H54 (cell line): ENCODE measurements at regions not wholly inside any gene's neighbourhood (a gene's known extent, or its start where the extent isn't known, plus 50 kb on each side); places are given as distances from the start of the nearest gene placed in this dataset.

Source experiments
- DNase-seq: peaks from one replicate; pipeline ENCODE4 v3.0.0; 2011; ENCODE audit warnings: low spot score, mixed read lengths; ENCODE audit not compliant: insufficient read length
- FAIRE-seq: peaks from 3 replicates; lab custom pipeline; 2011; peaks lifted over from hg19 to GRCh38; lab: Jason Lieb, UNC
- POLR2A ChIP-seq: IDR thresholded peaks from 2 replicates; pipeline ENCODE4 v1.6.1; 2011; ENCODE audit warnings: low read depth, mild to moderate bottlenecking, low read length

DNA sequence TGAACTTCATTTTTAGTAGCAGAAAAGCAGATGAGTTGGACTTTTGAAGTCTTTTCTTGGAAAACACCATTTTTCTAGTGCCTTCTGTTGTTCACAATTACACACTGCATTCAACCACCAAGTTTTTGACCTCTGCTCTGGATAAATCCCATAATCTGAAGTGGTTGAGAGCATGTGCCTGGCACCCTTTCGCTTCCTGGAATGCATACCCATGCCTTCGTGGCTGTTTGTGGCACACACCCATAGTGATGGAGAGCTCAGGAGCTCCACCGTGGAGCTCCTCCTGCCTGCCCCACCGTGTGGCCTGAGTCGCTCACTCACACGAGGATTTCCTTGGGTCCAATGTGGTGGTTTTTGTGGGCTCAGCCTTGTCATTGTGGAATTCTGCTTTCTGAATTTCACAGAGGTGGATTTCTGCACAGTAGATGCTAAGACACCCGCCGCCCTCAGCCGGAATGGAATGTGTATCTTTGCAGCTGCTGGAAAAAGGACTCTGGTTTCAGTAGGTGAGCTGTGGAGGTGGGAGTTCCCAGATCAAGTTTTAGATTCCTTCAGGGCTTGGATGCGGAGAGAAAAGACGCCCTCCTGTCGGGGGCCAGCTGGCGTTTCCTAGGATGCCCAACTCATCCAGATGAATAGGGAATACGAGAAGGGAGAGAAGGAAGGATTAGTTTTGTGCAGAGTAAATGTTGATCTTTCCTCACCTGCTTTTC, 500.4 kb downstream of the IRX1 start:
- no peak for FAIRE-seq
- no peak for DNase-seq
- no peak for TF ChIP-seq POLR2A

GRCh38 chr5:4097199-4097598, 501.6 kb downstream of the IRX1 start:
- no peak for TF ChIP-seq POLR2A

GRCh38 chr5:4098226-4098625, 502.6 kb downstream of the IRX1 start:
- no peak for FAIRE-seq
- no peak for DNase-seq
- TF ChIP-seq POLR2A = no peak

More at GRCh38 chr5:4097199-4097598, 501.6 kb downstream of the IRX1 start:
- DNase-seq (no peak), FAIRE-seq (no peak)

DNA sequence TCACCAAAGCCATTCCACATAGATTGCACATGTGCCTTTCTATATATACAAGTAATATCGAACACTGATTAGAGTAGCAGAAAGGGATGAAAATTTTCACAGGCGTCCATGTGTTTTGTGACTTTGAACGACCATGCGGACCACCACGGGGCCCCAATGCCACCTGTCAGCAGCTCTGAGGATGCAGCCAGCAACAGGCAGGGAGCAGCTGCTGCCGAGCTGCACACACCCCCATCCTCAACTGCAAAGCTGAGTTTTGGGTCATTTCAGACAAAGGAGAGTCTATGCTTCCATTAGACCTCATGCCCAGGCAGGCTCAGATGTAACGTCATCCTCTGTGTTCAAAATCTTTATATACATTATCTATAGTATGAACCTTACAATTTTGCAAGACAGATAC, 503.8 kb downstream of the IRX1 start:
- DNase-seq (no peak), FAIRE-seq (no peak)
- TF ChIP-seq POLR2A = no peak

- FAIRE-seq (no peak), DNase-seq (no peak)
- TF ChIP-seq POLR2A = no peak
Measured at GRCh38 chr5:4100739-4101138, 505.1 kb downstream of the IRX1 start.

DNA sequence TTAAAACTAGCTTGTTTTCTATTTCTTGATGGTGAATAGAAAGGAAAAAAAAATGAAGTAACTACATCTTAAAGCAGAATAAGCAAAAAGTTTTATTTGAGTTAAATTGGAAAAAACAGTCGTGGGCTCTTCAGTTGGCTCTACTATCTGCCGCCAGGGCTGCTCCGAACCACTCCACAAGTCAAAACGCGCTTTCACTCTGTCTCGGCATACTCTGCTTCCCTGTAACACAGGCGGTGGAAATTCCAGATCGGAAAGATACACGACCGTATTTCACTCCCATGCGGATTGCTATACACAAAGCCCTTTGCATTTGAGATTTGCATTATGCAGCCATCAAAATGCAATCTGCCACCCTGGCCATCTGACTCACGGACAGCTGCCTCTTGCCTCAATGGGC, 505.6 kb downstream of the IRX1 start:
- no peak for TF ChIP-seq POLR2A
- no peak for DNase-seq
- no peak for FAIRE-seq

DNA sequence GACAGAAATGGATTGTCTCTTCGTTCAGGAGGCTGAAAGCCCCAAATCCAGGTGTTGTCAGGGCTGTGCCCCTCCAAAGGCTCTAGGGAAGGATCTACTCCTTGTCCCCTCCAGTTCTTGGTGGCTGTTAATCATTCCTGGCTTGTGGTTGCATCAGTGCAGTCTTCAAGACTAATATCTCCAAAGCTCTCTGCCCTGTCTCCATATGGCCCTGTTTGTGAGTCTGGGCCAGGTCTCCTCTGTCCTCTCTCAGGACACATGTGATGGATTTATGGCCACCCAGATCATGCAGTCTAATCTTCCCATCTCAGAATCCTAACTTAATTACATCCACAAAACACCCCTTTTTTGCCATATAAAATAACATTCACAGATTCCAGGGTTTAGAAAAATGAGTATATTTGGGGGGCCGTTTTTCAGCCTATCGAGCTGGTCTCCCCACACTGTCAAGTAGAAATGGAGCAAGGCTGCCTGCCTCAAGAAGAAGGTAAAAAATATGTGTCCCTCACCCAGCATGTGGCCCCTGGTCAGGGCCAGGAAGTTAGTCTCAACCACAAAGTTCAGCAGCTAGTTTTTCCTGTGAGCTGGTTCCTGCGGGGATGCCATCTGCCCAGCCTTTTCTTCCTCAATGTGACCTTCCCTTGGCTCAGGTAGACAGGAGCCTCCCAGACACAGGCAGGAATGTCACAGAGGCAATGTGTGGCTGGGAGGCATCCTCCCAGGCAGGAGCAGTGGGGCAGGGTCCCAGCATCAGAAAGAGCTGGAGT, 509.4 kb downstream of the IRX1 start:
- no peak for TF ChIP-seq POLR2A
- no peak for FAIRE-seq
- DNase-seq = no peak

DNA sequence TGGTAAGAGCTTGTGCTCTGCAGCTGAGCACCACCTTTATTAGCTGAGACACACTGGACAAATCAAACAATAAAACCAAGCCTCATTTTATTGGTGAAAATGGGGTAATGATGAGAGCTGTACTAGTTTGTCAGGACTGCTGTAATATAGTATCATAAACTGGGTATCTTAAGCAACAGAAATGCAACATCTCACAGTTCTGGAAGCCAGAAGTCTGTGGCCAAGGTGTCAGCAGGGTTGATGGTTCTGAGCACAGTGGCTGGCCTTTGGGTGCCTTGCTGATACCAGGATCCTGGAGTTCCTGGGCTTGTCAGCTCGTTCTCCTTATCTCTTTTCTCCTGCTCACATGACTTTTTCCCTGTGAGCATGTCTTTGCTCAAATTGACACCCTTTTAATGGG, 513.1 kb downstream of the IRX1 start:
- FAIRE-seq = no peak
- no peak for DNase-seq
- TF ChIP-seq POLR2A = no peak

GRCh38 chr5:4113426-4113825, 517.8 kb downstream of the IRX1 start:
- DNase-seq (no peak), FAIRE-seq (no peak)
- TF ChIP-seq POLR2A = no peak

- FAIRE-seq = no peak
- TF ChIP-seq POLR2A = no peak
- DNase-seq = no peak
Measured at GRCh38 chr5:4113905-4114304, 518.3 kb downstream of the IRX1 start.

GRCh38 chr5:4114452-4114851, 518.8 kb downstream of the IRX1 start:
- no peak for TF ChIP-seq POLR2A
- DNase-seq = no peak
- no peak for FAIRE-seq

DNA sequence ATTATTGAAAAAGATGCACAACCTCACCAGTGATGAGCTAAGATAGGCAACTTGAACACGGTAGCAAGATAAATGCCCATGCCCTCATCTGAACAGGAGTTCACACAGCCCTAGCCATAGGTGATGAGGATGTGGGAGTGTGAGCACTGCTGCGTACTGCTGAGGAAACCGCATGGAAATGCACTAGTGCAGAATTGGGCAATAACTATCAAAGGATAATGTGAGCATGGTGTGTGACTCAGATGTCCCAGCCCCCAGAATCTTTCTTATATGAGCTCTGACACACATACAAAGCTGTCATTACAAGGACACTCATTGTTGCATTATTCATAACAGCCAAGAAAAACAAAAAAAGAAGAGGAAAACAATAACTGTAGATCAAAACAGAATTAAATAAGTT, 521.2 kb downstream of the IRX1 start:
- TF ChIP-seq POLR2A = no peak
- no peak for FAIRE-seq

GRCh38 chr5:4124221-4124970, 528.8 kb downstream of the IRX1 start:
- DNase-seq = no peak
- no peak for TF ChIP-seq POLR2A
- no peak for FAIRE-seq

More for the DNA sequence above, 521.2 kb downstream of the IRX1 start:
- DNase-seq = no peak

DNA sequence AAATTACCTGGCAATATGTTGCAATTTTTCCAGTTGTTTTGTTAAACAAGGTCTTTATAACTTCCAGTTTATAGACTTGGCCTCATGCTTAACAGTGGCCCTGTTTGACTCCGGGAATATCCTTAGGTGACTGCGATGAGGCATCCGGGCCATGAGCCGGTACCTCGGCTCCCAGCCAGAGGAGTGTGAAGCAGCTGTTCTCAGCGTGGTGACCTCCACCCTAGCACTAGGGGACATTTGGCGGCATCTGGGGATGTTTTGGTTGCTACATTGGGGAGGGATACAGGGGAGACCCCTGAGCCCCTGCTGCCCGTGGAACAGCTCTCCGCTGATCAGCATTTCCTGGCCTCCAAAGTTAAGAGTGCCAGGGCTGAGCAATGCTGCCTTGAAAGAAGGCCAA, 533.4 kb downstream of the IRX1 start:
- DNase-seq (no peak), FAIRE-seq (no peak)
- no peak for TF ChIP-seq POLR2A
